Hepatocyte (in vitro differentiated cells): ENCODE measurements at regions not wholly inside any gene's neighbourhood (a gene's known extent, or its start where the extent isn't known, plus 50 kb on each side); places are given as distances from the start of the nearest gene placed in this dataset.

Experiments
- DNase-seq: peaks from one replicate; pipeline ENCODE4 v3.0.0-alpha.2; 2016; ENCODE audit warnings: low spot score
- H2AFZ ChIP-seq: fragments of 200-600 bp; sonication (generic); 2 replicates; pipeline ENCODE4 v1.6.0; 2016; ENCODE audit warnings: antibody characterized with exemption, mild to moderate bottlenecking
- H3K27ac ChIP-seq: fragments of 200-600 bp; sonication (generic); 2 replicates; pipeline ENCODE4 v1.5.1; 2016; ENCODE audit warnings: mild to moderate bottlenecking
- H3K27me3 ChIP-seq: fragments of 200-600 bp; sonication (generic); 2 replicates; pipeline ENCODE4 v1.6.1; 2016
- H3K36me3 ChIP-seq: fragments of 200-600 bp; sonication (generic); replicated peaks from 2 replicates; pipeline ENCODE4 v1.5.1; 2016; ENCODE audit warnings: low read depth; ENCODE audit not compliant: insufficient read depth
- H3K4me1 ChIP-seq: fragments of 200-600 bp; sonication (generic); 2 replicates; pipeline ENCODE4 v1.5.1; 2016; ENCODE audit warnings: mild to moderate bottlenecking, moderate library complexity; ENCODE audit not compliant: insufficient read depth
- H3K4me2 ChIP-seq: fragments of 200-600 bp; sonication (generic); 2 replicates; pipeline ENCODE4 v1.6.0; 2016
- H3K4me3 ChIP-seq: fragments of 200-600 bp; sonication (generic); 2 replicates; pipeline ENCODE4 v1.5.1; 2016; ENCODE audit warnings: mild to moderate bottlenecking
- H3K79me2 ChIP-seq: fragments of 200-600 bp; sonication (generic); 2 replicates; pipeline ENCODE4 v1.6.0; 2017; ENCODE audit warnings: mild to moderate bottlenecking
- H3K9me2 ChIP-seq: fragments of 200-600 bp; sonication (generic); replicated peaks from 2 replicates; pipeline ENCODE4 v1.6.0; 2017; ENCODE audit warnings: mild to moderate bottlenecking; ENCODE audit not compliant: insufficient read depth
- H3K9me3 ChIP-seq: fragments of 200-600 bp; sonication (generic); 2 replicates; pipeline ENCODE4 v1.5.1; 2016; ENCODE audit warnings: low read depth, mild to moderate bottlenecking
- H4K20me1 ChIP-seq: fragments of 200-600 bp; sonication (generic); 2 replicates; pipeline ENCODE4 v1.6.0; 2016; ENCODE audit warnings: mild to moderate bottlenecking; ENCODE audit not compliant: insufficient read depth, poor library complexity, severe bottlenecking
- CTCF ChIP-seq: fragments of 200-600 bp; sonication (generic); IDR thresholded peaks from 2 replicates; pipeline ENCODE4 v1.5.1; 2016; ENCODE audit warnings: antibody characterized with exemption, mild to moderate bottlenecking; ENCODE audit not compliant: poor library complexity
- EZH2 ChIP-seq: fragments of 200-600 bp; sonication (generic); IDR thresholded peaks from 2 replicates; pipeline ENCODE4 v1.6.1; 2016; ENCODE audit warnings: antibody characterized with exemption, mild to moderate bottlenecking, borderline replicate concordance
- EZH2phosphoT487 ChIP-seq: fragments of 200-600 bp; sonication (generic); IDR thresholded peaks from one replicate; pipeline ENCODE4 v1.6.1; 2018; ENCODE audit warnings: antibody characterized with exemption, mild to moderate bottlenecking, low read depth, moderate library complexity; ENCODE audit not compliant: unreplicated experiment, severe bottlenecking
- WGBS: methylation state at CpG from one replicate; pipeline ENCODE4 v1.1.6; 2016; ENCODE audit warnings: low lambda C conversion rate; ENCODE audit errors: missing lambda C conversion rate; 5-methylcytosine and 5-hydroxymethylcytosine counted together

DNA sequence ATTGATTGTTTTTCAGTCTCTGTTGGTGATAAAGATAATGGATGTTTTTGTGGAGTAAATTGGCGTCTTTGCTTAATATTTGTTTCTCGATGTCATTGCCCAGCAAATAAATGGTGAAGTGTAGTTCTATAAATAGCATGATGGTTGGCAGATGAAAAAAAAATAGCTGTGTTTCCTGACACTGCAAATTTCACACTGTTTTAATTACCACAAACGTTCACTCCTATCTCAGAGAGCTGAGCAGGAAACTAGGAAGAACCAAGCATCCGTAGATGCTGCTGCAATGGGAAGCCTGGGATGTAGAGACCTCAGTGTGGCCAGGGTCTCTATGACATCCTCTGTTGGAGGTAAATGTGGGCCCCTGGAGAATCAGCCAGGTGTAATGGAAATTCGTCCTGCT is 183.2 kb downstream of the CYRIA start:
- Histone ChIP-seq H3K9me2 (no peaks in the 10 kb centered on the region), H2AFZ (no peak overlapping the region), H3K36me3 (no peaks in the 10 kb centered on the region), H3K27ac (no peak overlapping the region), H3K4me2 (no peak overlapping the region), H3K4me1 (no peaks in the 10 kb centered on the region), H4K20me1 (no peaks in the 10 kb centered on the region), H3K4me3 (no peak overlapping the region), H3K27me3 (no peaks in the 10 kb centered on the region), H3K9me3 (no peaks in the 10 kb centered on the region), H3K79me2 (no peaks in the 10 kb centered on the region)
- no peak for TF ChIP-seq CTCF
- TF ChIP-seq EZH2phosphoT487: no peak
- no peak for TF ChIP-seq EZH2
- DNase-seq: no peak
- 76% methylated on average over 5 of the region's 5 CpGs for WGBS

DNA sequence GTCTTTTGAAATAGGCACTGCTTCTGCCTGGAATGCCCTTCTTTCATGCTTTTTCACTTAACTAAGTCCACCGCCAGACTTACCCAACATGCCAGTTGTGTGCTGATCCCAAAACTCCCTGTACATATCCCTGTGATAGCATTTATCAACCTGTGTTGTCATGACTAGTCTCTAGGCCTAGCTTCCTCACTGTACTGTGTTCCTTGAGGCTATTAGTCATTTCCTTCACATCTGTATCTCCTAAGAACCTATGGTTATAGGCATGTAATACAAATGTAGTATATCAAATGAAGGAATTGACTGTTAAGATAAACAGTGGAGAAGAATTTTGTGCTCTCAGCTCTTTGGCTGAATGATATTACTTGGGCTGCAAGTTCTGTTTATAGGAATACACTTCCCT is 184.3 kb downstream of the CYRIA start:
- no peaks in the 10 kb centered on the region for H3K9me2 ChIP-seq
- no peak overlapping the region for H3K4me2 ChIP-seq
- H3K9me3 ChIP-seq: no peaks in the 10 kb centered on the region
- H3K4me1 ChIP-seq: no peaks in the 10 kb centered on the region
- H3K4me3 ChIP-seq: no peak overlapping the region
- H2AFZ ChIP-seq: no peak overlapping the region
- H3K36me3 ChIP-seq: no peaks in the 10 kb centered on the region
- no peak for DNase-seq
- 82% methylated on average over 1 of the region's 1 CpG for WGBS
- no peaks in the 10 kb centered on the region for H3K79me2 ChIP-seq
- H3K27ac ChIP-seq: no peak overlapping the region
- no peaks in the 10 kb centered on the region for H4K20me1 ChIP-seq
- no peak for TF ChIP-seq EZH2
- no peak for TF ChIP-seq EZH2phosphoT487
- no peak for TF ChIP-seq CTCF
- no peaks in the 10 kb centered on the region for H3K27me3 ChIP-seq

DNA sequence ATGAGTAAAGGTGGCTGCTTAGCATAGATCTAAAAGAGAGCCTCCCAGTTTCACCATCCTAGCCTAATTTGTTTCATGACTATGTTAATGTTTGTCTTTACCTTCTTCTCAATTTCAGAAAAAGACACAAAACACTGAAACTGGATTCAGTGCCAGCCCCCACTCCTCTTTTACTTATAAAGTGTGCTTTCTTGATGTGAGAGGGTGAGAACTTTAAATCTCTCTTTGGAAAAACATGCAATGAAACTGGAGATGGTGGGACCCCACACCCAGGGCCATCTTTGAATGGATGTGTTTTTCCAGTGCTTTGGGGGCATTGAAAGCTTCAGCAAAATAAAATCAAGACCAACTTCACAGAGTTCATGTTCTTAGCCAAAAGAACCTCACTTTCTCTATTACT is 185.9 kb downstream of the CYRIA start:
- Histone ChIP-seq H3K27ac (no peak overlapping the region), H3K27me3 (no peaks in the 10 kb centered on the region), H3K9me2 (no peaks in the 10 kb centered on the region), H3K4me3 (no peak overlapping the region), H2AFZ (no peak overlapping the region), H3K4me2 (no peak overlapping the region), H3K36me3 (no peaks in the 10 kb centered on the region), H3K9me3 (no peaks in the 10 kb centered on the region), H3K4me1 (no peaks in the 10 kb centered on the region), H4K20me1 (no peaks in the 10 kb centered on the region), H3K79me2 (no peaks in the 10 kb centered on the region)
- no peak for DNase-seq
- TF ChIP-seq EZH2phosphoT487: no peak
- TF ChIP-seq CTCF: no peak
- TF ChIP-seq EZH2: no peak

GRCh38 chr2:16478434-16479210 is 187.0 kb downstream of the CYRIA start:
- no peak for DNase-seq
- Histone ChIP-seq H2AFZ (no peak overlapping the region), H3K9me3 (no peaks in the 10 kb centered on the region), H3K27me3 (no peaks in the 10 kb centered on the region), H3K36me3 (no peaks in the 10 kb centered on the region), H3K4me3 (no peak overlapping the region), H3K79me2 (no peaks in the 10 kb centered on the region), H3K9me2 (no peaks in the 10 kb centered on the region), H3K4me1 (no peaks in the 10 kb centered on the region), H3K27ac (no peak overlapping the region), H3K4me2 (no peak overlapping the region), H4K20me1 (no peaks in the 10 kb centered on the region)
- TF ChIP-seq EZH2phosphoT487 (no peak), EZH2 (no peak), CTCF (no peak)
